Heart left ventricle (tissue), 16 donors: ENCODE measurements at regions not wholly inside any gene's neighbourhood (a gene's known extent, or its start where the extent isn't known, plus 50 kb on each side); places are given as distances from the start of the nearest gene placed in this dataset.

Experiments
- ATAC-seq, 4 donors: fragments of 200-7000 bp; cut with Tn5 transposase; one replicate each; pipeline ENCODE4 v1.9.1; 2020 to 2022; ENCODE audit warnings: moderate library complexity in 4 of 4, mild to moderate bottlenecking in 3 of 4, moderate number of reproducible peaks in 1 of 4
- DNase-seq, 5 donors: peaks; one replicate each; pipeline ENCODE4 v3.0.0-alpha.2; 2020
- H3K27ac ChIP-seq, 12 donors: fragments of 200-600 bp; sonication (generic) in 4 of 12; one replicate each; pipeline versions ENCODE4 v1.5.0 to v1.8.0; 2016 to 2022; ENCODE audit warnings: mild to moderate bottlenecking in 2 of 12
- H3K27me3 ChIP-seq, 9 donors: fragments of 200-600 bp; sonication (generic) in 2 of 9; one replicate each; pipeline versions ENCODE4 v1.5.1 to v1.8.0; 2016 to 2022; ENCODE audit warnings: mild to moderate bottlenecking in 3 of 9
- H3K36me3 ChIP-seq, 9 donors: fragments of 200-600 bp; sonication (generic) in 2 of 9; one replicate each; pipeline versions ENCODE4 v1.5.0 to v1.8.0; 2018 to 2022; ENCODE audit warnings: mild to moderate bottlenecking in 2 of 9
- H3K4me1 ChIP-seq, 12 donors: fragments of 200-600 bp; sonication (generic) in 4 of 12; one replicate each; pipeline versions ENCODE4 v1.5.0 to v1.8.0; 2016 to 2022; ENCODE audit warnings: mild to moderate bottlenecking in 3 of 12
- H3K4me3 ChIP-seq, 12 donors: fragments of 200-600 bp; sonication (generic) in 4 of 12; one replicate each; pipeline versions ENCODE4 v1.5.0 to v1.8.0; 2017 to 2022; ENCODE audit warnings: mild to moderate bottlenecking in 9 of 12, moderate library complexity in 4 of 12
- H3K9me3 ChIP-seq, 12 donors: fragments of 200-600 bp; sonication (generic) in 4 of 12; one replicate each; pipeline versions ENCODE4 v1.5.0 to v1.8.0; 2016 to 2022; ENCODE audit warnings: mild to moderate bottlenecking in 1 of 12
- CTCF ChIP-seq, 12 donors: fragments of 200-600 bp; sonication (generic) in 4 of 12; IDR thresholded peaks; one replicate each; pipeline versions ENCODE4 v1.5.0 to v1.8.0; 2018 to 2022; ENCODE audit warnings: antibody characterized with exemption in 12 of 12, mild to moderate bottlenecking in 5 of 12
- POLR2A ChIP-seq, 2 donors: fragments of 450-650 bp; IDR thresholded peaks; one replicate each; pipeline ENCODE4 v1.6.1; 2017; ENCODE audit warnings: antibody characterized with exemption in 2 of 2, mild to moderate bottlenecking in 2 of 2, moderate library complexity in 2 of 2
- WGBS, 4 donors: extraction: QIAGEN DNeasy Blood & Tissue Kit in 2 of 4; methylation state at CpG; one replicate each; pipeline versions ENCODE4 v1.1.5 to v1.1.7; 2013 to 2018; 5-methylcytosine and 5-hydroxymethylcytosine counted together
- intact Hi-C, 10 donors: fragments of 100-400 bp; cut with DNase I; formaldehyde crosslinking; loops; one replicate each; pipeline versions ENCODE4 v1.11.1 to v1.14.2; 2022
- donor health status: ischemic (EF 13 %, LVEDD 7.1; RV severe dilation, severe dysfunction).
- donor health status: healthy with polysubstance abuse.
- donor health status: DM: no; HTN: yes; CAD: no.
- donor health status: DM: no; HTN: no; CAD: no.
- donor health status: ischemic (EF 25% LVEDD 6.9; RV normal size, moderate dysfunction).
- donor health status: ischemic (EF 25% LVEDD 5.7; RV mildly dilated, moderate dysfunction).
- donor health status: healthy.
- donor health status: DM: yes; HTN: yes; CAD: no.
- donor health status: ischemic (EF 35%, LVEDD 5.7; RV mildly dilated, moderate dysfunction).
- donor health status: nonischemic (EF 11% LVEDD 7.7; RV severe dilation, severe dysfunction).
- donor health status: DM: yes; HTN: yes; CAD: no.
- donor health status: PGD.
- donor health status: ischemic (EF 29% LVEDD 5.4; RV normal size, mild dysfunction).
- donor health status: nonischemic (EF 23%, LVEDD 6.1; RV moderate dilation, normal function).

- no peaks in the 10 kb centered on the region for H3K27me3 ChIP-seq
- intact Hi-C loops, result loop anchor here in 1 of 10 donors (5.0 kb wide), 1 partner anchor 37 kb away; no protein-coding TSS in a partner anchor
- no peaks in the 10 kb centered on the region for H3K36me3 ChIP-seq
- DNase-seq (no peak), ATAC-seq (no peak)
- no peaks in the 10 kb centered on the region for H3K9me3 ChIP-seq
- peaks cover 0 to 21% (median 15%) of the 10 kb centered on the region in 12 donors for H3K4me1 ChIP-seq
- no peak overlapping the region for H3K27ac ChIP-seq
- WGBS, 4 donors, result 72 to 81% (median 76%) methylated on average over 9 to 11 of the region's 11 CpGs
- TF ChIP-seq POLR2A (IDR thresholded peaks at IDR 0.05), result no peak
- no peak for TF ChIP-seq CTCF (IDR thresholded peaks at IDR 0.05)
- no peak overlapping the region for H3K4me3 ChIP-seq
Observed at GRCh38 chr17:31598921-31599571, 207.6 kb downstream of the RAB11FIP4 start.

GRCh38 chr17:31598399-31598782 is 206.9 kb downstream of the RAB11FIP4 start:
- no peak overlapping the region for H3K27ac ChIP-seq

GRCh38 chr17:31597646-31598398 is 206.3 kb downstream of the RAB11FIP4 start:
- no peak for TF ChIP-seq CTCF (IDR thresholded peaks at IDR 0.05)
- no peak for TF ChIP-seq POLR2A (IDR thresholded peaks at IDR 0.05)
- ATAC-seq (no peak), DNase-seq (no peak)
- no peak overlapping the region for H3K4me3 ChIP-seq
- 90 to 98% (median 97%) methylated on average over 5 to 10 of the region's 10 CpGs for WGBS, 4 donors
- H3K9me3 ChIP-seq, result no peaks in the 10 kb centered on the region
- H3K4me1 ChIP-seq, result peaks cover 0 to 28% (median 17%) of the 10 kb centered on the region in 12 donors
- intact Hi-C loops, result loop anchor here in 1 of 10 donors (5.0 kb wide), 1 partner anchor 36 kb away; no protein-coding TSS in a partner anchor
- no peak overlapping the region for H3K27ac ChIP-seq
- H3K36me3 ChIP-seq, result no peaks in the 10 kb centered on the region
- no peaks in the 10 kb centered on the region for H3K27me3 ChIP-seq

More at GRCh38 chr17:31598399-31598782, 206.9 kb downstream of the RAB11FIP4 start:
- no peak for ATAC-seq
- Histone ChIP-seq H3K9me3 (no peaks in the 10 kb centered on the region), H3K36me3 (no peaks in the 10 kb centered on the region), H3K4me1 (peaks cover 0 to 26% (median 17%) of the 10 kb centered on the region in 12 donors), H3K4me3 (no peak overlapping the region), H3K27me3 (no peaks in the 10 kb centered on the region)
- TF ChIP-seq CTCF (IDR thresholded peaks at IDR 0.05) (no peak), POLR2A (IDR thresholded peaks at IDR 0.05) (no peak)
- 59 to 65% (median 60%) methylated on average over 4 of the region's 4 CpGs for WGBS, 4 donors
- intact Hi-C loops, result loop anchor here in 1 of 10 donors (5.0 kb wide), 1 partner anchor 36 kb away; no protein-coding TSS in a partner anchor
- no peak for DNase-seq
